Heart left ventricle (tissue), 16 donors: ENCODE measurements at regions not wholly inside any gene's neighbourhood (a gene's known extent, or its start where the extent isn't known, plus 50 kb on each side); places are given as distances from the start of the nearest gene placed in this dataset.

Source experiments
- ATAC-seq, 4 donors: fragments of 200-7000 bp; cut with Tn5 transposase; one replicate each; pipeline ENCODE4 v1.9.1; 2020 to 2022; ENCODE audit warnings: moderate library complexity in 4 of 4, mild to moderate bottlenecking in 3 of 4, moderate number of reproducible peaks in 1 of 4
- DNase-seq, 5 donors: peaks; one replicate each; pipeline ENCODE4 v3.0.0-alpha.2; 2020
- H3K27ac ChIP-seq, 12 donors: fragments of 200-600 bp; sonication (generic) in 4 of 12; one replicate each; pipeline versions ENCODE4 v1.5.0 to v1.8.0; 2016 to 2022; ENCODE audit warnings: mild to moderate bottlenecking in 2 of 12
- H3K27me3 ChIP-seq, 9 donors: fragments of 200-600 bp; sonication (generic) in 2 of 9; one replicate each; pipeline versions ENCODE4 v1.5.1 to v1.8.0; 2016 to 2022; ENCODE audit warnings: mild to moderate bottlenecking in 3 of 9
- H3K36me3 ChIP-seq, 9 donors: fragments of 200-600 bp; sonication (generic) in 2 of 9; one replicate each; pipeline versions ENCODE4 v1.5.0 to v1.8.0; 2018 to 2022; ENCODE audit warnings: mild to moderate bottlenecking in 2 of 9
- H3K4me1 ChIP-seq, 12 donors: fragments of 200-600 bp; sonication (generic) in 4 of 12; one replicate each; pipeline versions ENCODE4 v1.5.0 to v1.8.0; 2016 to 2022; ENCODE audit warnings: mild to moderate bottlenecking in 3 of 12
- H3K4me3 ChIP-seq, 12 donors: fragments of 200-600 bp; sonication (generic) in 4 of 12; one replicate each; pipeline versions ENCODE4 v1.5.0 to v1.8.0; 2017 to 2022; ENCODE audit warnings: mild to moderate bottlenecking in 9 of 12, moderate library complexity in 4 of 12
- H3K9me3 ChIP-seq, 12 donors: fragments of 200-600 bp; sonication (generic) in 4 of 12; one replicate each; pipeline versions ENCODE4 v1.5.0 to v1.8.0; 2016 to 2022; ENCODE audit warnings: mild to moderate bottlenecking in 1 of 12
- CTCF ChIP-seq, 12 donors: fragments of 200-600 bp; sonication (generic) in 4 of 12; IDR thresholded peaks; one replicate each; pipeline versions ENCODE4 v1.5.0 to v1.8.0; 2018 to 2022; ENCODE audit warnings: antibody characterized with exemption in 12 of 12, mild to moderate bottlenecking in 5 of 12
- POLR2A ChIP-seq, 2 donors: fragments of 450-650 bp; IDR thresholded peaks; one replicate each; pipeline ENCODE4 v1.6.1; 2017; ENCODE audit warnings: antibody characterized with exemption in 2 of 2, mild to moderate bottlenecking in 2 of 2, moderate library complexity in 2 of 2
- WGBS, 4 donors: extraction: QIAGEN DNeasy Blood & Tissue Kit in 2 of 4; methylation state at CpG; one replicate each; pipeline versions ENCODE4 v1.1.5 to v1.1.7; 2013 to 2018; 5-methylcytosine and 5-hydroxymethylcytosine counted together
- intact Hi-C, 10 donors: fragments of 100-400 bp; cut with DNase I; formaldehyde crosslinking; loops; one replicate each; pipeline versions ENCODE4 v1.11.1 to v1.14.2; 2022
- donor health status: ischemic (EF 13 %, LVEDD 7.1; RV severe dilation, severe dysfunction).
- donor health status: healthy with polysubstance abuse.
- donor health status: DM: no; HTN: yes; CAD: no.
- donor health status: DM: no; HTN: no; CAD: no.
- donor health status: ischemic (EF 25% LVEDD 6.9; RV normal size, moderate dysfunction).
- donor health status: ischemic (EF 25% LVEDD 5.7; RV mildly dilated, moderate dysfunction).
- donor health status: healthy.
- donor health status: DM: yes; HTN: yes; CAD: no.
- donor health status: ischemic (EF 35%, LVEDD 5.7; RV mildly dilated, moderate dysfunction).
- donor health status: nonischemic (EF 11% LVEDD 7.7; RV severe dilation, severe dysfunction).
- donor health status: DM: yes; HTN: yes; CAD: no.
- donor health status: PGD.
- donor health status: ischemic (EF 29% LVEDD 5.4; RV normal size, mild dysfunction).
- donor health status: nonischemic (EF 23%, LVEDD 6.1; RV moderate dilation, normal function).

GRCh38 chr19:56994251-56995017 is 125.4 kb upstream of the USP29 start:
- intact Hi-C loops: no loop called here
- ATAC-seq (no peak), DNase-seq (no peak)
- Histone ChIP-seq H3K9me3 (peaks cover 0 to 14% (median 0%) of the 10 kb centered on the region in 12 donors), H3K27me3 (no peaks in the 10 kb centered on the region), H3K27ac (no peak overlapping the region), H3K4me1 (no peaks in the 10 kb centered on the region), H3K4me3 (no peak overlapping the region), H3K36me3 (no peaks in the 10 kb centered on the region)
- TF ChIP-seq CTCF (IDR thresholded peaks at IDR 0.05) (no peak), POLR2A (IDR thresholded peaks at IDR 0.05) (no peak)
- 76 to 82% (median 78%) methylated on average over 23 of the region's 23 CpGs for WGBS, 4 donors

GRCh38 chr19:56995303-56995702 is 124.5 kb upstream of the USP29 start:
- H3K9me3 ChIP-seq: peaks cover 0 to 10% (median 0%) of the 10 kb centered on the region in 12 donors
- intact Hi-C loops: no loop called here
- ATAC-seq (no peak), DNase-seq (no peak)
- H3K27ac ChIP-seq: no peak overlapping the region
- H3K27me3 ChIP-seq: no peaks in the 10 kb centered on the region
- TF ChIP-seq POLR2A (IDR thresholded peaks at IDR 0.05) (no peak), CTCF (IDR thresholded peaks at IDR 0.05) (no peak)
- no peak overlapping the region for H3K4me3 ChIP-seq
- WGBS, 4 donors: 65 to 70% (median 67%) methylated on average over 9 of the region's 9 CpGs
- H3K36me3 ChIP-seq: no peaks in the 10 kb centered on the region
- H3K4me1 ChIP-seq: no peaks in the 10 kb centered on the region

GRCh38 chr19:57002195-57002601 is 117.6 kb upstream of the USP29 start:
- ATAC-seq (no peak), DNase-seq (no peak)
- Histone ChIP-seq H3K27me3 (peaks cover 0 to 3% (median 0%) of the 10 kb centered on the region in 9 donors), H3K27ac (no peak overlapping the region), H3K4me3 (no peak overlapping the region), H3K36me3 (no peaks in the 10 kb centered on the region), H3K9me3 (peaks cover 0 to 18% (median 0%) of the 10 kb centered on the region in 12 donors), H3K4me1 (no peaks in the 10 kb centered on the region)
- intact Hi-C loops: no loop called here
- WGBS, 4 donors: 85 to 89% (median 87%) methylated on average over 17 to 19 of the region's 19 CpGs
- TF ChIP-seq POLR2A (IDR thresholded peaks at IDR 0.05) (no peak), CTCF (IDR thresholded peaks at IDR 0.05) (no peak)

- ATAC-seq (no peak), DNase-seq (no peak)
- WGBS, 4 donors: 83 to 86% (median 85%) methylated on average over 15 of the region's 15 CpGs
- Histone ChIP-seq H3K9me3 (peaks cover 0 to 19% (median 0%) of the 10 kb centered on the region in 12 donors), H3K4me1 (no peaks in the 10 kb centered on the region), H3K27me3 (peaks cover 0 to 3% (median 0%) of the 10 kb centered on the region in 9 donors), H3K27ac (no peak overlapping the region), H3K36me3 (no peaks in the 10 kb centered on the region), H3K4me3 (no peak overlapping the region)
- intact Hi-C loops: no loop called here
- TF ChIP-seq POLR2A (IDR thresholded peaks at IDR 0.05) (no peak), CTCF (IDR thresholded peaks at IDR 0.05) (no peak)
Observed at GRCh38 chr19:57002710-57003109, 117.1 kb upstream of the USP29 start.
